ENCODE measurements at regions not wholly inside any gene's neighbourhood (a gene's known extent, or its start where the extent isn't known, plus 50 kb on each side); places are given as distances from the start of the nearest gene placed in this dataset.

DNA sequence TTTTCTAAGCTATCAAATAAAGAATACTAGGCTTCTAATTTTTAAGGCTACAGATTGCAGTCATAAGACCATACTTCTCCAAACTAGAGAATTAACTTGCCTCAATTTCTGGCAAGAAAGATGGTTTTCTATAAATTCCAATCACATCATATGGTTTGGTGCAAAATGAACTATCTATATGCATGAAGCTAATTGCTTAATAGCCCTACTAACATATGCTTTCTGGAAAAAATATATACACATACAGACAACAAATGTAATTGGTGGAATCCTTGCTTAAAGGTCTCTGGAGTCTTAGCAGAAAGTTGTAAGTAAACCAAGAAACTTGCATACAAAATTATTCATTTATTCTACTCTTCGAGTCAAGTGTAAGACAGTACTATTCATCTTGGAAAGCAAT, 113.1 kb upstream of the NANOGP8 start:
- no peak for TF ChIP-seq CREB1 (CRISPR knock-in tag; IDR thresholded peaks at IDR 0.05; ENCODE audit: low read depth)
- TF ChIP-seq, protein P1, sequence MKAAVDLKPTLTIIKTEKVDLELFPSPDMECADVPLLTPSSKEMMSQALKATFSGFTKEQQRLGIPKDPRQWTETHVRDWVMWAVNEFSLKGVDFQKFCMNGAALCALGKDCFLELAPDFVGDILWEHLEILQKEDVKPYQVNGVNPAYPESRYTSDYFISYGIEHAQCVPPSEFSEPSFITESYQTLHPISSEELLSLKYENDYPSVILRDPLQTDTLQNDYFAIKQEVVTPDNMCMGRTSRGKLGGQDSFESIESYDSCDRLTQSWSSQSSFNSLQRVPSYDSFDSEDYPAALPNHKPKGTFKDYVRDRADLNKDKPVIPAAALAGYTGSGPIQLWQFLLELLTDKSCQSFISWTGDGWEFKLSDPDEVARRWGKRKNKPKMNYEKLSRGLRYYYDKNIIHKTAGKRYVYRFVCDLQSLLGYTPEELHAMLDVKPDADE (IDR thresholded peaks at IDR 0.05) = no peak
- TF ChIP-seq NANOG (IDR thresholded peaks at IDR 0.05; ENCODE audit: borderline replicate concordance) = no peak
- no peak for TF ChIP-seq POLR2AphosphoS5 (IDR thresholded peaks at IDR 0.05; ENCODE audit: low read depth)
- TF ChIP-seq ZNF331 (CRISPR knock-in tag; IDR thresholded peaks at IDR 0.05; ENCODE audit: low read depth) = no peak
- no peak for TF ChIP-seq JUNB (IDR thresholded peaks at IDR 0.05; ENCODE audit: unreplicated experiment)
- TF ChIP-seq, protein P2, sequence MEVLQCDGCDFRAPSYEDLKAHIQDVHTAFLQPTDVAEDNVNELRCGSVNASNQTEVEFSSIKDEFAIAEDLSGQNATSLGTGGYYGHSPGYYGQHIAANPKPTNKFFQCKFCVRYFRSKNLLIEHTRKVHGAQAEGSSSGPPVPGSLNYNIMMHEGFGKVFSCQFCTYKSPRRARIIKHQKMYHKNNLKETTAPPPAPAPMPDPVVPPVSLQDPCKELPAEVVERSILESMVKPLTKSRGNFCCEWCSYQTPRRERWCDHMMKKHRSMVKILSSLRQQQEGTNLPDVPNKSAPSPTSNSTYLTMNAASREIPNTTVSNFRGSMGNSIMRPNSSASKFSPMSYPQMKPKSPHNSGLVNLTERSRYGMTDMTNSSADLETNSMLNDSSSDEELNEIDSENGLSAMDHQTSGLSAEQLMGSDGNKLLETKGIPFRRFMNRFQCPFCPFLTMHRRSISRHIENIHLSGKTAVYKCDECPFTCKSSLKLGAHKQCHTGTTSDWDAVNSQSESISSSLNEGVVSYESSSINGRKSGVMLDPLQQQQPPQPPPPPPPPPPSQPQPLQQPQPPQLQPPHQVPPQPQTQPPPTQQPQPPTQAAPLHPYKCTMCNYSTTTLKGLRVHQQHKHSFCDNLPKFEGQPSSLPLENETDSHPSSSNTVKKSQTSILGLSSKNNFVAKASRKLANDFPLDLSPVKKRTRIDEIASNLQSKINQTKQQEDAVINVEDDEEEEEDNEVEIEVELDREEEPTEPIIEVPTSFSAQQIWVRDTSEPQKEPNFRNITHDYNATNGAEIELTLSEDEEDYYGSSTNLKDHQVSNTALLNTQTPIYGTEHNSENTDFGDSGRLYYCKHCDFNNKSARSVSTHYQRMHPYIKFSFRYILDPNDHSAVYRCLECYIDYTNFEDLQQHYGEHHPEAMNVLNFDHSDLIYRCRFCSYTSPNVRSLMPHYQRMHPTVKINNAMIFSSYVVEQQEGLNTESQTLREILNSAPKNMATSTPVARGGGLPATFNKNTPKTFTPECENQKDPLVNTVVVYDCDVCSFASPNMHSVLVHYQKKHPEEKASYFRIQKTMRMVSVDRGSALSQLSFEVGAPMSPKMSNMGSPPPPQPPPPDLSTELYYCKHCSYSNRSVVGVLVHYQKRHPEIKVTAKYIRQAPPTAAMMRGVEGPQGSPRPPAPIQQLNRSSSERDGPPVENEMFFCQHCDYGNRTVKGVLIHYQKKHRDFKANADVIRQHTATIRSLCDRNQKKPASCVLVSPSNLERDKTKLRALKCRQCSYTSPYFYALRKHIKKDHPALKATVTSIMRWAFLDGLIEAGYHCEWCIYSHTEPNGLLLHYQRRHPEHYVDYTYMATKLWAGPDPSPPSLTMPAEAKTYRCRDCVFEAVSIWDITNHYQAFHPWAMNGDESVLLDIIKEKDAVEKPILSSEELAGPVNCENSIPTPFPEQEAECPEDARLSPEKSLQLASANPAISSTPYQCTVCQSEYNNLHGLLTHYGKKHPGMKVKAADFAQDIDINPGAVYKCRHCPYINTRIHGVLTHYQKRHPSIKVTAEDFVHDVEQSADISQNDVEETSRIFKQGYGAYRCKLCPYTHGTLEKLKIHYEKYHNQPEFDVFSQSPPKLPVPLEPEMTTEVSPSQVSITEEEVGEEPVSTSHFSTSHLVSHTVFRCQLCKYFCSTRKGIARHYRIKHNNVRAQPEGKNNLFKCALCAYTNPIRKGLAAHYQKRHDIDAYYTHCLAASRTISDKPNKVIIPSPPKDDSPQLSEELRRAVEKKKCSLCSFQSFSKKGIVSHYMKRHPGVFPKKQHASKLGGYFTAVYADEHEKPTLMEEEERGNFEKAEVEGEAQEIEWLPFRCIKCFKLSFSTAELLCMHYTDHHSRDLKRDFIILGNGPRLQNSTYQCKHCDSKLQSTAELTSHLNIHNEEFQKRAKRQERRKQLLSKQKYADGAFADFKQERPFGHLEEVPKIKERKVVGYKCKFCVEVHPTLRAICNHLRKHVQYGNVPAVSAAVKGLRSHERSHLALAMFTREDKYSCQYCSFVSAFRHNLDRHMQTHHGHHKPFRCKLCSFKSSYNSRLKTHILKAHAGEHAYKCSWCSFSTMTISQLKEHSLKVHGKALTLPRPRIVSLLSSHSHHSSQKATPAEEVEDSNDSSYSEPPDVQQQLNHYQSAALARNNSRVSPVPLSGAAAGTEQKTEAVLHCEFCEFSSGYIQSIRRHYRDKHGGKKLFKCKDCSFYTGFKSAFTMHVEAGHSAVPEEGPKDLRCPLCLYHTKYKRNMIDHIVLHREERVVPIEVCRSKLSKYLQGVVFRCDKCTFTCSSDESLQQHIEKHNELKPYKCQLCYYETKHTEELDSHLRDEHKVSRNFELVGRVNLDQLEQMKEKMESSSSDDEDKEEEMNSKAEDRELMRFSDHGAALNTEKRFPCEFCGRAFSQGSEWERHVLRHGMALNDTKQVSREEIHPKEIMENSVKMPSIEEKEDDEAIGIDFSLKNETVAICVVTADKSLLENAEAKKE (CRISPR knock-in tag; IDR thresholded peaks at IDR 0.05) = no peak
- TF ChIP-seq, protein P3, sequence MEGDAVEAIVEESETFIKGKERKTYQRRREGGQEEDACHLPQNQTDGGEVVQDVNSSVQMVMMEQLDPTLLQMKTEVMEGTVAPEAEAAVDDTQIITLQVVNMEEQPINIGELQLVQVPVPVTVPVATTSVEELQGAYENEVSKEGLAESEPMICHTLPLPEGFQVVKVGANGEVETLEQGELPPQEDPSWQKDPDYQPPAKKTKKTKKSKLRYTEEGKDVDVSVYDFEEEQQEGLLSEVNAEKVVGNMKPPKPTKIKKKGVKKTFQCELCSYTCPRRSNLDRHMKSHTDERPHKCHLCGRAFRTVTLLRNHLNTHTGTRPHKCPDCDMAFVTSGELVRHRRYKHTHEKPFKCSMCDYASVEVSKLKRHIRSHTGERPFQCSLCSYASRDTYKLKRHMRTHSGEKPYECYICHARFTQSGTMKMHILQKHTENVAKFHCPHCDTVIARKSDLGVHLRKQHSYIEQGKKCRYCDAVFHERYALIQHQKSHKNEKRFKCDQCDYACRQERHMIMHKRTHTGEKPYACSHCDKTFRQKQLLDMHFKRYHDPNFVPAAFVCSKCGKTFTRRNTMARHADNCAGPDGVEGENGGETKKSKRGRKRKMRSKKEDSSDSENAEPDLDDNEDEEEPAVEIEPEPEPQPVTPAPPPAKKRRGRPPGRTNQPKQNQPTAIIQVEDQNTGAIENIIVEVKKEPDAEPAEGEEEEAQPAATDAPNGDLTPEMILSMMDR (conservative IDR thresholded peaks at IDR 0.05; ENCODE audit: low read depth in 2 of 2) = no peak
- no peak for TF ChIP-seq ZNF114 (CRISPR knock-in tag; IDR thresholded peaks at IDR 0.05)
- TF ChIP-seq EZH2 (IDR thresholded peaks at IDR 0.05; ENCODE audit: low read depth, unreplicated experiment) = no peak
- TF ChIP-seq EZH2phosphoT487 (IDR thresholded peaks at IDR 0.05; ENCODE audit: unreplicated experiment) = no peak
- no peak for TF ChIP-seq REST (IDR thresholded peaks at IDR 0.05; ENCODE audit: unreplicated experiment)
- no peak for TF ChIP-seq STAT1 (IDR thresholded peaks at IDR 0.05; ENCODE audit: unreplicated experiment)
- Histone ChIP-seq H3K27ac (ENCODE audit: low read depth) (no peak overlapping the region), H3K79me2 (replicated peaks; ENCODE audit: insufficient read depth) (no peaks in the 10 kb centered on the region), H3K4me3 (no peak overlapping the region), H3K27me3 (ENCODE audit: insufficient read depth) (no peaks in the 10 kb centered on the region), H4K20me1 (replicated peaks; ENCODE audit: insufficient read depth) (no peaks in the 10 kb centered on the region), H3K4me2 (no peak overlapping the region), H3K9me2 (ENCODE audit: insufficient read depth) (no peaks in the 10 kb centered on the region), H3K36me3 (ENCODE audit: insufficient read depth) (no peaks in the 10 kb centered on the region), H3F3A (replicated peaks; ENCODE audit: low read depth) (no peaks in the 10 kb centered on the region), H2AFZ (no peak overlapping the region), H3K4me1 (ENCODE audit: insufficient read depth) (peaks cover 15% of the 10 kb centered on the region; the same call in 1 of the 2 replicates)
- Mint-ChIP-seq H3K27me3 (ENCODE audit: insufficient read depth, low read depth, poor library complexity) (no peaks in the 10 kb centered on the region), H3K4me3 (no peak overlapping the region), H3K36me3 (ENCODE audit: low read depth) (no peaks in the 10 kb centered on the region), H3K27ac (no peak overlapping the region), H3K4me1 (peaks cover 19% of the 10 kb centered on the region), H3K9me3 (no peaks in the 10 kb centered on the region; the same call in 2 of the 3 replicates)
- DNase-seq (ENCODE audit: low spot score) (no peak), ATAC-seq (no peak)
